ENCODE measurements at regions not wholly inside any gene's neighbourhood (a gene's known extent, or its start where the extent isn't known, plus 50 kb on each side); places are given as distances from the start of the nearest gene placed in this dataset.
"Not testable (repeated sequence)": the region's sequence is repeated elsewhere in the genome, so short reads cannot be mapped to it uniquely, and the experiment has no call there.

GRCh38 chrY:11151724-11152123, 1549.3 kb upstream of the USP9Y start:
- not testable (repeated sequence) for TF ChIP-seq CTCF (IDR thresholded peaks at IDR 0.05; ENCODE audit: insufficient read depth, low read depth, low read length); EZH2 (IDR thresholded peaks at IDR 0.05; ENCODE audit: insufficient read depth, low read length)
